ENCODE measurements at regions not wholly inside any gene's neighbourhood (a gene's known extent, or its start where the extent isn't known, plus 50 kb on each side); places are given as distances from the start of the nearest gene placed in this dataset.
"Not testable (repeated sequence)": the region's sequence is repeated elsewhere in the genome, so short reads cannot be mapped to it uniquely, and the experiment has no call there.

GRCh38 chr7:20466543-20467021 lies 135.9 kb downstream of the ITGB8 start:
- DNase-seq = no peak

- no peak for DNase-seq
Measured at GRCh38 chr7:20470082-20470481, 139.4 kb downstream of the ITGB8 start.

GRCh38 chr7:20470726-20471125 lies 140.0 kb downstream of the ITGB8 start:
- no peak for DNase-seq

- DNase-seq = no peak
Measured at GRCh38 chr7:20474249-20474648, 141.2 kb upstream of the ABCB5 start.

- no peak for DNase-seq
Measured at GRCh38 chr7:20475756-20476155, 139.7 kb upstream of the ABCB5 start.

GRCh38 chr7:20477067-20477466 lies 138.4 kb upstream of the ABCB5 start:
- DNase-seq = no peak

GRCh38 chr7:20479706-20480105 lies 135.8 kb upstream of the ABCB5 start:
- no peak for DNase-seq

GRCh38 chr7:20482071-20482470 lies 133.4 kb upstream of the ABCB5 start:
- DNase-seq = no peak

GRCh38 chr7:20484356-20484755 lies 131.1 kb upstream of the ABCB5 start:
- DNase-seq = no peak

- no peak for DNase-seq
Measured at GRCh38 chr7:20488850-20489249, 126.6 kb upstream of the ABCB5 start.

- no peak for DNase-seq
Measured at GRCh38 chr7:20491284-20491683, 124.2 kb upstream of the ABCB5 start.

- DNase-seq = no peak
Measured at GRCh38 chr7:20494566-20494965, 120.9 kb upstream of the ABCB5 start.

- DNase-seq = not testable (repeated sequence)
Measured at GRCh38 chr7:20501473-20501872, 114.0 kb upstream of the ABCB5 start.

GRCh38 chr7:20503278-20503950 lies 112.1 kb upstream of the ABCB5 start:
- DNase-seq = no peak

- DNase-seq = no peak
Measured at GRCh38 chr7:20504060-20504459, 111.4 kb upstream of the ABCB5 start.

GRCh38 chr7:20506175-20506574 lies 109.3 kb upstream of the ABCB5 start:
- DNase-seq = no peak

GRCh38 chr7:20507157-20507556 lies 108.3 kb upstream of the ABCB5 start:
- DNase-seq = no peak

- DNase-seq = no peak
Measured at GRCh38 chr7:20508109-20508508, 107.4 kb upstream of the ABCB5 start.

- DNase-seq = no peak
Measured at GRCh38 chr7:20509892-20510572, 105.4 kb upstream of the ABCB5 start.

GRCh38 chr7:20510573-20510900 lies 104.9 kb upstream of the ABCB5 start:
- no peak for DNase-seq

GRCh38 chr7:20513341-20513740 lies 102.1 kb upstream of the ABCB5 start:
- DNase-seq = no peak

- no peak for DNase-seq
Measured at GRCh38 chr7:20513897-20514296, 101.6 kb upstream of the ABCB5 start.

GRCh38 chr7:20514364-20514763 lies 101.1 kb upstream of the ABCB5 start:
- peak; percentile 23 for DNase-seq

- no peak for DNase-seq
Measured at GRCh38 chr7:20519645-20520044, 95.8 kb upstream of the ABCB5 start.

- no peak for DNase-seq
Measured at GRCh38 chr7:20520530-20520929, 94.9 kb upstream of the ABCB5 start.

Data from RPMI8226 (cell line).